HEK293T (cell line): ENCODE measurements at regions not wholly inside any gene's neighbourhood (a gene's known extent, or its start where the extent isn't known, plus 50 kb on each side); places are given as distances from the start of the nearest gene placed in this dataset.

Experiments
- CTCF ChIA-PET: fragments of 350-600 bp; formaldehyde crosslinking; extraction: SDS; loops from one replicate; lab custom pipeline; 2021; ENCODE audit warnings: antibody characterized with exemption, inconsistent platforms; lab: Yijun Ruan, JAX
- POLR2A ChIA-PET: fragments of 350-600 bp; formaldehyde crosslinking; extraction: SDS; loops from one replicate; lab custom pipeline; 2020; ENCODE audit warnings: antibody characterized with exemption, inconsistent platforms; lab: Yijun Ruan, JAX
- DNase-seq: peaks from one replicate; pipeline ENCODE4 v3.0.0; 2012; ENCODE audit warnings: mixed read lengths; ENCODE audit errors: extremely low spot score
- ARNT ChIP-seq: fragments of 450-650 bp; IDR thresholded peaks from 2 replicates; pipeline ENCODE4 v1.6.1; 2017; ENCODE audit warnings: mild to moderate bottlenecking
- BHLHE40 ChIP-seq: fragments of 450-650 bp; IDR thresholded peaks from 2 replicates; pipeline ENCODE4 v1.6.1; 2016; ENCODE audit warnings: mild to moderate bottlenecking, moderate library complexity, borderline replicate concordance
- CTBP1 ChIP-seq: fragments of 450-650 bp; IDR thresholded peaks from 2 replicates; pipeline ENCODE4 v1.6.1; 2016; ENCODE audit warnings: borderline replicate concordance
- ELF4 ChIP-seq: fragments of 450-650 bp; IDR thresholded peaks from 2 replicates; pipeline ENCODE4 v1.6.1; 2017; ENCODE audit warnings: antibody characterized with exemption
- FOXA1 ChIP-seq: fragments of 450-650 bp; IDR thresholded peaks from 2 replicates; pipeline ENCODE4 v1.6.1; 2016; ENCODE audit warnings: mild to moderate bottlenecking
- FOXK2 ChIP-seq: fragments of 450-650 bp; IDR thresholded peaks from 2 replicates; pipeline ENCODE4 v1.6.1; 2016; ENCODE audit warnings: mild to moderate bottlenecking
- FOXM1 ChIP-seq: fragments of 450-650 bp; IDR thresholded peaks from 2 replicates; pipeline ENCODE4 v1.6.1; 2017; ENCODE audit warnings: mild to moderate bottlenecking, borderline replicate concordance
- HDGF ChIP-seq: fragments of 450-650 bp; IDR thresholded peaks from 2 replicates; pipeline ENCODE4 v1.6.1; 2017; ENCODE audit warnings: antibody characterized with exemption, borderline replicate concordance
- L3MBTL2 ChIP-seq: fragments of 450-650 bp; conservative IDR thresholded peaks from 2 replicates; pipeline ENCODE4 v1.6.1; 2016; ENCODE audit warnings: mild to moderate bottlenecking
- LEF1 ChIP-seq: fragments of 450-650 bp; IDR thresholded peaks from 2 replicates; pipeline ENCODE4 v1.6.1; 2017; ENCODE audit warnings: mild to moderate bottlenecking, borderline replicate concordance
- NFRKB ChIP-seq: fragments of 450-650 bp; IDR thresholded peaks from 2 replicates; pipeline ENCODE4 v1.6.1; 2016; ENCODE audit warnings: mild to moderate bottlenecking, moderate library complexity
- PKNOX1 ChIP-seq: fragments of 450-650 bp; IDR thresholded peaks from 2 replicates; pipeline ENCODE4 v1.6.1; 2016
- SP1 ChIP-seq: fragments of 450-650 bp; IDR thresholded peaks from 2 replicates; pipeline ENCODE4 v1.6.1; 2017
- SUZ12 ChIP-seq: fragments of 450-650 bp; IDR thresholded peaks from 2 replicates; pipeline ENCODE4 v1.6.1; 2016; ENCODE audit warnings: mild to moderate bottlenecking
- TARDBP ChIP-seq: fragments of 450-650 bp; IDR thresholded peaks from 2 replicates; pipeline ENCODE4 v1.6.1; 2016
- ZNF384 ChIP-seq: fragments of 450-650 bp; IDR thresholded peaks from 2 replicates; pipeline ENCODE4 v1.6.1; 2016

- POLR2A ChIA-PET, result no interaction called here
- DNase-seq, result no peak
- CTCF ChIA-PET, result no interaction called here
- TF ChIP-seq ELF4 (no peak), SUZ12 (no peak)
Measured at GRCh38 chr3:135809021-135809634, 156.4 kb upstream of the PPP2R3A start.

- ChIA-PET POLR2A (no interaction called here), CTCF (no interaction called here)
- no peak for DNase-seq
- no peak for TF ChIP-seq LEF1
- TF ChIP-seq HDGF, result no peak
- no peak for TF ChIP-seq NFRKB
- TF ChIP-seq FOXM1, result no peak
Measured at GRCh38 chr3:135811651-135812050, 153.9 kb upstream of the PPP2R3A start.

- TF ChIP-seq ZNF384 (no peak), L3MBTL2 (no peak), LEF1 (no peak), TARDBP (no peak), SUZ12 (no peak), ARNT (no peak), PKNOX1 (no peak), NFRKB (no peak), ELF4 (no peak), SP1 (no peak), FOXK2 (no peak), HDGF (no peak), FOXA1 (no peak), CTBP1 (no peak), FOXM1 (no peak), BHLHE40 (no peak)
- ChIA-PET CTCF (no interaction called here), POLR2A (no interaction called here)
- DNase-seq, result no peak
Measured at GRCh38 chr3:135812057-135812456, 153.5 kb upstream of the PPP2R3A start.

DNA sequence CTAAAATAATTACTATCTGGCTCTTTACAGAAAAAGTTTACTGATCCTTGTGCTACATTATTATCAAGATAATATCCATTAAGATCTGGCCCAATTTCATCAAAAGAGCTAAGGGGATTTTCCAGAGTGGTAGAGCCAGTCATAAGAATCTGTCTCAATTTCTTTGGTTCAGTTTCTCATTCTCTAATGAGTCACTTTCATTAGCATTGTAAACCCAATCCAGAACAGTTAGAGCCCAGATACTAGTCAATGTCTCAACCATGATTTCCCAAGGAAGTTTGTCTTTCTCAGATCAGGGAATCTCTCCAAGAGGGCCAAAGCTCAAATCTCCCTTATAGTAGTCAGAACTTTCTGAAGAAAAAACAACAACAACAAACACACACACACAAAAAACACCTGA lies 131.1 kb upstream of the PPP2R3A start:
- CTCF ChIA-PET, result no interaction called here
- no peak for DNase-seq
- no peak for TF ChIP-seq HDGF
- TF ChIP-seq SP1, result no peak
- no peak for TF ChIP-seq FOXK2
- no peak for TF ChIP-seq TARDBP
- no peak for TF ChIP-seq PKNOX1
- no peak for TF ChIP-seq LEF1
- no peak for TF ChIP-seq FOXM1
- no peak for TF ChIP-seq SUZ12
- no peak for TF ChIP-seq ELF4
- TF ChIP-seq ARNT, result no peak
- no peak for TF ChIP-seq L3MBTL2
- POLR2A ChIA-PET, result no interaction called here

- TF ChIP-seq ELF4 (no peak), HDGF (no peak), ZNF384 (no peak), PKNOX1 (no peak), SP1 (no peak), TARDBP (no peak), CTBP1 (no peak), ARNT (no peak), LEF1 (no peak), FOXA1 (no peak), NFRKB (no peak), L3MBTL2 (no peak), FOXK2 (no peak), SUZ12 (no peak), BHLHE40 (no peak), FOXM1 (no peak)
- CTCF ChIA-PET, result no interaction called here
- POLR2A ChIA-PET, result no interaction called here
- no peak for DNase-seq
Measured at GRCh38 chr3:135837977-135838631, 127.4 kb upstream of the PPP2R3A start.

DNA sequence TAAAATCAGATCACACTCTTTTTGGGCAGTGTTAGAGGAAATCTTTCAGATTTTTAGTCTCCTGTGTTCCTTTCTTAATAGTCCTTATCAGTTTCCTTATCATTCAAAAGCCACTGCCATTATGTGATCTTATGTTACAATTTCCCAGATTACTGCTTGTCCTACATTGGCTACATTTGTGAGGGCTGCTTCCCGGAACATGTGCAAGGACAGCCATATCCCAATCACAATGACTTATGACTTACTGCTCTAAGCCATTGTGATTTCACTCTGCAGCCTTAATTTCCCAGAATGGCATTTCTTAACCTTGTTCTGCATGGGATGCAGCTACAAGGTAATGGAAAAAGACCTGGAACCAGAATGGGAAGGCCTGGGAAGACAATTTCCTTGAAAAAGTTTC lies 125.1 kb upstream of the PPP2R3A start:
- POLR2A ChIA-PET, result no interaction called here
- CTCF ChIA-PET, result no interaction called here
- DNase-seq, result no peak
- TF ChIP-seq L3MBTL2 (no peak), PKNOX1 (no peak), ZNF384 (no peak), TARDBP (no peak), SP1 (no peak), FOXM1 (no peak), HDGF (no peak), CTBP1 (no peak), FOXK2 (no peak), NFRKB (no peak), ELF4 (no peak), LEF1 (no peak), SUZ12 (no peak), ARNT (no peak), BHLHE40 (no peak), FOXA1 (no peak)
